Activated CD4-positive, alpha-beta T cell treated with anti-CD3 and anti-CD28 coated beads, Interleukin-2, Interleukin-4, amounts not matched to agents 100 ng/mL and 50 ng/mL, durations not matched to agents 16 hours and 8 hours (primary cell): ENCODE measurements at regions not wholly inside any gene's neighbourhood (a gene's known extent, or its start where the extent isn't known, plus 50 kb on each side); places are given as distances from the start of the nearest gene placed in this dataset.
"Not testable (repeated sequence)": the region's sequence is repeated elsewhere in the genome, so short reads cannot be mapped to it uniquely, and the experiment has no call there.

Source experiments
- DNase-seq: peaks from one replicate; pipeline ENCODE4 v3.0.0-alpha.2; 2020; ENCODE audit warnings: low spot score

DNA sequence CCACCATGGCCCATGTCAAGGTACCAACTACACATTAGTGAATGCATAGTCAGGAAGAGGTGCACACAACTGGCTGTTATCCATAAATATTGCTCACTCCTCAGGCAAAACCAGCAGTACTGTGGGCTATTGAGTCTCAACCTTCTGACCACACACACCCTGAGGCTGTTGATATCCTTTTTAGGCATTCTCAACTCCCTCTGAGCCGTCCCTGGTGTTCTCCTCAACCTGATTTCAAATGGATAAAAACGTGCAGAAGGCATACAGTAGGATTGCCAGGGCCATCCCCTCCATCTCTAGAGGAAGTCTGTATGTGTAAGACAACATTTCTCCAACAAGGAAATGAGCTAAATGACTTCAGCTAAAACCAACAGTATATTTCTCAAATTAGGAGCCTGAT is 98.7 kb upstream of the KLHL13 start:
- DNase-seq, result no peak

DNA sequence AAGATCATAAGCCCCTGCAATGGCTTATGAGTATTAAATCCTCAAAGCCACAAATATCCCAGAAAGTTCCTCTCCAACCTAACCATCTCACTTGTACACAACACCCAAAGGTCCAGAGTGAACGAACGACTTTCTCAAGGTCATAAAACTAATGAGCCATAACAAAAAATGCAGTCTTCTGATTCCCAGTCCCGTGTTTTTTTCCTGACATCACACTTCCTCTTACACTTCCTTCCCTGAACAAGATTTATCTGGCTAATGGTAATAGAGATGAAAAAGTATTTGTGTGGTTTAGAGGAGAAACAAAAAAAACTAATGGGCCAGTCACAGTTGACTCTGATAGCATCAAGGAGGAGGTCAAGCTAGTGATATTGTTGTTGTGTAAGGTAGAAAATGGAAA is 99.5 kb upstream of the KLHL13 start:
- DNase-seq, result no peak

DNA sequence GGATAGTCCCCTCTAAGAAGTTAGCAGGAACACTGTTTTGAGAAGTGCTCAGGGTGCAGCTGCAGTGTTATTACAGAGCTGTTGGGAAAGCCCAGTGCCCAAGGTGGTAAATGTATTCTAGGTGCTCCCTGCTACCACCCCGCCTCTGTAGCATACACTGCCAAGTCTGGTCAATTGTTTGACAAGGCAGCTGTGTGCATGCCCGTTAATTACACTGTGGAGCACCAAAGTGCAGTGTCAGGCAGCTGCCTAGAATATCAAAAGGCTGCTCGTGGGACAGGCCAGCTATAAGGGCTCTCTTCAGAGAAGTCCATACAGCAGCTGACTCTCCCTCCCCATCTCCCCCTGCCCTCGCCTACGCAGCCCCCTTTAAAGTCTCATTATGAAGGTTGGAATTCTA is 99.9 kb upstream of the KLHL13 start:
- no peak for DNase-seq

DNA sequence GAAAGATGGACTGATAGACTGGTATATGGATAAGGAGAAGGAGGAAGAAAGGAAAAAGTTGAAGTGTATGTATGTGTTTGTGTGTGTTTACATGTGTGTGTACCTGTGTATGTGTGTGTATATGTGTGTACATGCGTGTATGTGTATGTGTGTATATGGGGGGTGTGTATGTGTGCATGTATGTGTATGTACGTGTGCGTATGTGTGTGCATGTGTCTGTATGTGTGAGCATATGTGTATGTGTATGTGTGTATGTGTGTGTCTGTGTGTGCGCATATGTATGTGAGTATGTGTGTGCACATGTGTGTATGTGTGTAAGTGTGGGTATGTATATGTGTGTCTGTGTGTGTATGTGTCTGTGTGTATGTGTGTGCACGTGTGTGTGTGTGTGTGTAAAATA is 101.5 kb upstream of the KLHL13 start:
- no peak for DNase-seq

DNA sequence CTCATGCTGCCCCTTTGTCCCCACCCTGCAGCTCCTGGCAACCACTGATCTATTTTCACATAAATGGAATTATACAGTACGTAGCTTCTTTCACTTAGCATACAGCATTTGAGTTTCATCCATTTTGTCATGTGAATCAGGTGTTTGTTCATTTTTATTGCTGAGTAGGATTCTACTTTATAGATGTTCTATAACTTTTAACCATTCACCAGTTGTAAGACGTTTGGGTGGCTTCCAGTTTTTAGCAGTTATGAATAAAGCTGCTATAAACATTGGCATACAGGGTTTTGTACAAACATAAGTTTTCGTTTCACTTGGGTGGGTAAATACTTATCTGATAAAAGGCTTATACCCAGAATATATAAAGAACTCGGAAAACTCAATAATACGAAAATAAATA is 102.3 kb upstream of the KLHL13 start:
- no peak for DNase-seq

DNA sequence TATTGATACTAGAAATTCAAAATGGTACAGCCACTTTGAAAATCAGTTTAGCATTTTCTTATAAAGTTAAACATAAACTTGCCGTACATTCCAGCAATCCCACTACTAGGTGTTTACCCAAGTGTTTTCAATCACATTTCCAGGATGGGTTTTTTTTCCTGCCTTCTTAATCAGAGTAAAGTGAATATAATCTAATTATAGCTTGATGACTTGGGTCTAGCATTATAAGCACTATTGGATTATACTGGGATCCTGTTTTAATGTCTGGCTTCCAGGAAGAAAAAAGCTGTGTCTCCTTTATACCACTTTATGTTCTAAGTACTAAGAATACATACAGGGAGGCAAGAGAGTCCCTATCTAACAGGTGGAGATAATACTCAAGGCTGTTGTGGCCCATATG is 103.3 kb upstream of the KLHL13 start:
- no peak for DNase-seq

DNA sequence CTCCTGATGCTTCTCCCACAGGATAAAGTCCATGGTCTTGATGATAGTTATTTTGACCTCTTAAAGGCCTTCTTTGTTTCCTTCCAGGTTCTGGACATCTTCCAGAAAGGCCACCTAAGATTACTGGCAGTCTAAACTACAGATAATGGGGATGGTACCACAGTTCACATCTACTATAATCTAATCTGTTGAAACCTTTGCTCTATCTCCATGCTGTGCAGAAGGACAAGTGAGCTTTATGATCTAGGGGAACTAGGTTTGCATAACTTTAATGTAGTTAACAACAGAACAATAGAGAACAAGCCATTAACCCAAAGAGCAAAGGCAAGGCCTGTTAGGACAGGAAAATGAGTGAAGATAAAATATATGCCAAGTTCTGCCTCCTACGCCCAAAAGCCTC is 103.9 kb upstream of the KLHL13 start:
- no peak for DNase-seq

DNA sequence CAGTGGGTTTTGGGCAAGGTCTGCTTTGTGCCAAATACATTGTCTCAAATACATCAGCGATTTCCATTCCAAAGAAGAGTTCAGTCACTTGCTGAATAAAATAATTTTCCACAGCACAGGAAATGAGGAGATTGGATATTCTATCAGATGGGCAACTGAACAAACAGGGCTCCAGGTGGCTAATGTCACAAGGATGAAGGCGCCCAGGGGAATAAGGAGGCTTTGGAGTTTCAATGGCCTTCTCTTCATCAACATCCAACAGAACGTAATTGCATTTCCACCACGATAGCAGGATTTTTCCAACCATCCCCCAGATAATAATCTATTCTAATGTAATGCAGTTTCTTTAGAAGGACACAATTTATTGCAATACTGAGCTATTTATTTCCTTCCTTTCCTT is 104.7 kb upstream of the KLHL13 start:
- no peak for DNase-seq

DNA sequence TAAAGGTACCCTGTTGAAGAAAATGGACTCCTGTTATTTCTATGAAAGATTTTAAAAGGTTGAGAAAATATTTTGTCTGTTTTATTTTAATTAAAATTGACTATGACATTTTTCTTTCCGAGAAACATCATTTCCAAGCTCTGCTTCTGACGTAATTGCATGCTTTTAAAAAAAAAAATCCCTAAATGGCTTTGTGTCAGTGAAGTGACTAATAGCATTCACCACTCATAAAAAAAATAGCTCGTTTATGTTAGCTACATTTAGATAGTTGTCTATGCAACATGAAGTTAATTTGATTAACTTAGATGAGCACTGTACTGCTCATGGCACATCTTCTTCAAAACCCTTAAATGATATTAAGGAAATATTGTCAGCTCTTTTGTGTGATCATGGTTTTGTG is 105.1 kb upstream of the KLHL13 start:
- DNase-seq, result no peak

DNA sequence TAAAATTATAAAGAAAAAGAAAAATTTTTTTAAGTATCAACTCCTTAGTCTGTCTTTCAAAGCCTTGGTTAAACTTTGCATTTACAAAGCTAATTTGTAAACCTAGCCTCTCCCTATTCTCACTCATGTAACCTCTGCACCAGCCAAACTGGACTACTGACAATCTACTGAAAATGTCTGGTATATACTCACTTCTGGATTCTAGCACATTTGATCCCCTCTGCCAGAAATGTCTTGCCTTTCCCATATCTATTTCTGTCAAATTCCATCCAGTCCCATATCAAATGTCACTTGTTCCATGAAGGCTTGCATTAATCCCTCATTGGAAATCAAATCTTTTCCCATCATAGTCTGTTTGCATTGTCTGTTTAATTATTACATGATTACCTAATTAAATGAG is 105.8 kb upstream of the KLHL13 start:
- DNase-seq, result no peak

DNA sequence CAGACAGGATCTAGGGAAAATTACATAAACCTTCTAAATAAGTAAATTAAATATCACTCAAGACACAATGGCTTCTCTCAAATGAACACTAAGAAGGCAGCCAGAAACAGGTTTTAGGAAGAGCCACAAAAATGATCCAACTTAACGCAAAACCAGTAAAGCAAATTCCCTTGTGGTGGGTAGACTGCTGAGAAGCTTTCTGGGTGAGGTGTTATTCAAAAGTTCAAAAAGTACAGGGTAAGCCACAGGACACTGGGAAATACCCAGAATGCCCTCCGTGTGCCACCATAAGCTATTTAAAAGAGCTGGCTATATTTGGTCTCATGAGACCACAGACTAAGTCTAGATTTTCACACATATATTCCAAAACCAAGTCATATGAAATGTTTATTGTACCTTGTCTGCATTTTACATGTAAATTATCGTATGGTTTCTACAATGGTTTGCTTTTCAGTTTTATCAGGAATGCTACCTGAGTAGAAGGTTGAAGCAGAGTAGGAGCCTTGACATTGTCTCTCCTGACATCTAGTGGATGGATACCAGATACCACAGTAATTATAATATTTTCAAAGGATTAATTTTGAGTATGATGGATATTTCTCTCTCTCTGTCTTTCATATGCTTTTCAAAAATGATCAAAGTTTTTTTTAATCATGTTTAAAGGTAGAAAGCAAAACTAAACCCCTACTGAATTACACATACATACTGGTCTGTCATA is 109.3 kb upstream of the KLHL13 start:
- DNase-seq, result no peak

DNA sequence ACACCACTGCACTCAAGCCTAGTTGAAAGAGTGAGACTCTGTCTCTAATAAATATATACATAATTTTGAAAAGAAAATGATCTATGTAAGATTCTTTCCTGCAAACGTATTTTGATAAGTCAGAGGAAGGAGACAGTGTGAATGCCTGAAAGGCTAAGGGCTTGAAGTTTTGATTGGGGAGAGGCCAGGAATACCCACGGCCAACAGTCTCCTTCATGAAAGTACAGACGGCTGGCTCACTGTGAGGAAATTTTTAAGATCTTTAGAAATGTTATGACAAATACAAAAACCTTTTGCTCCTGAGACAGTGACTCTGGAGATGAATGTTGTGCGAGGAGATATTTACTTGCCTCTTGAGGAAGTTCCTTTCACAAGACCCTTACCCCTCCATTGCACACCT is 111.4 kb upstream of the KLHL13 start:
- no peak for DNase-seq

DNA sequence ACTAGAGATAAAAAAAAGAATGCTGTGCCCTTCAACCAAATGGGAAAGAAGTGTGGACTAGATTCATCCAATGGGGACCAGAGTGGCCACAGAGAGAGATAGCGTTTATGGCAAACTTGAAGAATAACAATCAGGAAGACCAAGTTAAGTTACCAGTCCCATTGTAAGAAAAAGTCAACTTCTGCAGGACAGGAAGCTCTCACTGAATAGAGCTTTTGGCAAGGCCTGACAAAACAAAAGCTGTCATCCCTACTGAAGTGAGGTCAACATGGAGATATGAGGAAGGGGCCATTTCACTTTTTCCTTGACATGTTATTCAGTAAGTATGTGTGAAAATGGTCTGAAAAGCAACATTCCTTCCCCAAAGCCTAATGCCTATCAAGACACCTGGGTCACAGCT is 111.8 kb upstream of the KLHL13 start:
- DNase-seq, result no peak

DNA sequence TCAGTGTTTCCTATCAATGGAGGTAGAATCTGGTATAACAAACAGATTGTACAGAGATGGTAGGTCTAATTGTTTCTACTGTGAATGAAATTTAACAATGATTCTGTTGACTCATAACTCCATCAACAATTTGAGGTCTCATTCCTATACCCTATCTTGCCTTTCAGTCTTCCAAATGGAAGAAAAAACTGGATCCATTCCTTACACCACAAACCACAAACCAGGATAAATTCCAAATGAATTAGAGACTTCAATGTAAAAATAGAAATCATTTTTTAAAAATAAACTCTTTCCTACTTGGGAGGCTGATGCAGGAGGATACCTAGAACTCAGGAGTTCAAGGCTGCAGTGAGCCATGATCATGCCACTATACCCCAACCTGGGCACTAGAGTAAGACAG is 114.4 kb upstream of the WDR44 start:
- no peak for DNase-seq

DNA sequence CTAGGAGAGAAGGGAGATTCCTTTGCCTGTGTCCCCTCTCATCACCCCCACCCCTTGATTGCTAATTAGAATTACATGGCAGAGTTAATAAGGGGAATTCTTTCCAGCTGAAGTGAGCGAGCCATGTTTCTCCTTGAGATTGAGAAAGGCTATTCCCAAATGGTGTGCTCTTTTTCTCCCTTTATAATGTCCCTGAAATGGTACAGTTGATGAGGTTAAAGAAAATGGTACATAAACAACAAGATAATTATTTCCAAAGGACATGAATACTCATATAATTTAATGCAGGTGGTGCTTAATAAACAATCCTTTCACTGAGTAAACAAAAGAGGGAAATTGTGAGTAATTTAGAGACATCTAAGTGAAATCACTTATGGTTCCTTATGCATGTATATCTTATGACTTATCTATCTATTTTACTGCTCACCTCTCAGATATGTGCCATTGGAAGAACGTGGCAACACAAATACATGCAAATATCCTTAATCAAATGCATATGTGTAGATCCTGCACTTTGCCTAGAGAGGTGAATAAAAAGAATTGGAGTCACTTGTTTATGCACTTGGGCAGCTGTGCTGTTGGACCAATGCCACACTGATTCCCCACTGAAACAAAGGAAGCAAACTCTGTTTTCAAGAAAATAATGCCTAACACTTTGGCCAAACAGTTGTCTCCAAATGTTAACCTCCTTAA is 106.6 kb upstream of the WDR44 start:
- no peak for DNase-seq

DNA sequence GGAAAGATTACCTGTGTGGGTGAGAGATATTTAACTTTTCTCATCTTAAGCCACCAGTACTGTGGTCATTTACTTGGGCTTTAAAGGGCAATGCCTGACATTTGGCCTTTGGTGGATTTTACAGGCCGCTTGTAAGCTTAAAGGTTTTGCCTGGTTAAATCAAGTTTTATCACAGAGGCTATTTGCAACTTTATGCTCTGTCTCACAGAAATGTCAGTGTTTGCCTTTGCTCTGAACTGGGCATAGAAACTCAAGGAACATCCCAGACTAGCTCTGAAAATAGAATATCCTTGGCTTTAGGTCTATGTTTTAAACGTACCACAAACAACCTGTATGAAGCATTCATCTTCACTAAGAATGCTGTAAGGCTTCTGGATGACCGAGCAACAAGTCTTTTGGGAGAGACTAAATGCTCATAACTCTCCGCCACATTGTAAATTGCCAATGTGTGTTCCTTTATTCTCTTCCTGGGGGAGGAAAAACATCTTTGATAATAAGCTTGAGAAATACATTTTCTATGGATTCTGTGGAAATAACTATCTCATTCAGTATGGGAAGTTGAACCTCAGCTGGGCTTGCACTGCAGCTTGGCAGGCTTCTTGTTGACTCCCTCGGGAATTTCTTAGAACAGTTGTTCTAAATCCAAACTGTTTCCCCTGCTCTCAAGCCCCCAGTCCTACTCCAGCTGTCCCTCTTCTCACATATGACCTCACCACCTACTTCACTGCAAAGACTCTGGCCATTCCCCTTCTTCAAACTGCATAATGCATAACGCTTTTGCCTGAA is 105.8 kb upstream of the WDR44 start:
- DNase-seq, result no peak

DNA sequence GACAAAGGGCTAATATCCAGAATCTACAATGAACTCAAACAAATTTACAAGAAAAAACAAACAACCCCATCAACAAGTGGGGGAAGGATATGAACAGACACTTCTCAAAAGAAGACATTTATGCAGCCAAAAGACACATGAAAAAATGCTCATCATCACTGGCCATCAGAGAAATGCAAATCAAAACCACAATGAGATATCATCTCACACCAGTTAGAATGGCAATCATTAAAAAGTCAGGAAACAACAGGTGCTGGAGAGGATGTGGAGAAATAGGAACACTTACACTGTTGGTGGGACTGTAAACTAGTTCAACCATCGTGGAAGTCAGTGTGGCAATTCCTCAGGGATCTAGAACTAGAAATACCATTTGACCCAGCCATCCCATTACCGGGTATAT is 98.9 kb upstream of the WDR44 start:
- DNase-seq, result not testable (repeated sequence)

DNA sequence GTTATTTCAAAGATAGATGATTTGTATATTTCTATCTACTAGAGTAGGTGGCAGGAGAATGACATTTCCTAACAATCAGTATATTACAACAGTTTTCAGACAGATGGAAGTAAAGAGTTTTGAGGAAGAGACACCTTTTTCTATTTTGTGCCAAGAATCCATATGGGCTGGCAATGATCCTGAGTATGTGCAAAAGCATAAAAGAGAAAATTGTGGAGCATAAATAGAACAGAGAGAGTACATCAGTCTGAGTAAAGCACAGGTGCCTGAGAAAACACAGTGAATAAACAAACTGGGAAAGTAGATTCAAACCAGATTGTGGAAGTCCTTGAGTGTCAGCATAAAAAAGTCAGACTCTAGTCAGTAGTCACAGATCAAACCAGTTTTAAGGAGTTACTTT is 96.8 kb upstream of the WDR44 start:
- DNase-seq, result no peak

DNA sequence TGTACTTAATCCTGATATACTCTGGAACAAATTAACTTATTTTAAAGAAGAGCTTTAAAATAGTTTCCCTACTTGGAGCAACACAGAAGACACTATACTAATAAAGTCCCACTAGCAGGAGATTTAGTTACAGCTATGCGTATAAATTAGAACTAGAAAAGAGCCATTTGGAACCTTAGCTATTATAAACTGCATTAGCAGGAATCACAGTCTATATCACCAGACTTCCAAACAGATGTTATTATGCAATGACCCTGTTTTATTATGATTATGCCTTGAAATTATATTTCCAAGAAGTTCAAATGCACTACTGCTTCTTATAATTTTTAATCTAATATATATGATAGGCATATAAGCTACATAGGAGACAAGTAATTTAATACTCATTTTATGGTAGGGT is 95.5 kb upstream of the WDR44 start:
- DNase-seq, result no peak

DNA sequence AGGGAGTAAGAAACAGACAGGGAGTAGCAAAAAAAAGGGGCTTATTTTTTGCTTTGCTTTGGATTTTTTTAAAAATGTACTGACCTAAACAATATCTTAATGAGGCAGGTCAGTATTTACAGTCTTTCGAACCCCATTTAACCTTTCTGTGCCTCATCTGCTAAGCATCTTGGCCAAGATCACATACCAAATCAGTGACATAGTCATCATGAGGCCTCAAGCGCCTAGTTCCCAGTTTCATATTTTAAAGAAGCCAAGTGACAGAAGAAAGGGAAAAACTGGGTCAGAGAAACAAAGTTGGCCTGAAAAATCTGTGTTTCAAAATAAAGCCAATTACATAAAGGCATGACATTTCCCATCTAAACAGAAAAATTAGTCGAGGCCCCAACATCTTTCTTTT is 94.6 kb upstream of the WDR44 start:
- DNase-seq, result no peak

DNA sequence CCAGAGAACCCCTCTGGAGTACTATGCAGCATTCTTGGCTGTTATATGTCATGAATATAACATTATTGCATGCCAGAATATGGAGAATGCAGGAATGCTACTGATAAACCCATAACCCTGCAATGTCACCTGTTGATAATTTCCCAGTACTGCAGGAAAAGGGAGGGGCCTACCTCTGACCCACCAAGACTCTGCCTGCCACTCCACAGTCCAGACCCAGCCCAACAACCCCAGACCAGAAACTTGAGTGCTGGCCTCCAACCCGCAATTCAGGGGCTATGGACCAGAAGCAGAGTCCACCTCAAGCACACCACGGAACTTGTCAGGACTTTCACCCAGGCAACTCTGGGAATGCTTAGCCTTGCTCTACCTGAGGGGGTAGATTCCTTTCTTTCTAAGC is 92.9 kb upstream of the WDR44 start:
- DNase-seq, result no peak

DNA sequence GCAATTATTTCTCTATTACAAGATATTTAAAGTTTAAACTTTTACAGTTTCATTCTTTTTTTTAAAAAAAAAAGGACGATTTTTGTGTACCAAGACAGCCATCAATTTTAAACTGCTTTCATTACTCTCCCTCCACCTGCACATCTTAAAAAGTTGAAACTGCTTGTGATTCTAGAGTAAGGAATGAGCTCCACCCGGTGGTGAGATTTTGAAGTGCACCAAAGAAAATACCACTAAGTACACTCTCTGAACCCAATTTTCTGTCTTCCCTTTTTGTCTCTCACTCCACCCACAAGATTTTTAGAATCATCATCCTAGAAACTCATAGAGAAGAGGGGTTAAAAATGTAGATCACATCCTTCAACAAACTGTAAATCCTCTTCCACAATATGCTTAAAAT is 91.3 kb upstream of the WDR44 start:
- DNase-seq, result peak; percentile 27

DNA sequence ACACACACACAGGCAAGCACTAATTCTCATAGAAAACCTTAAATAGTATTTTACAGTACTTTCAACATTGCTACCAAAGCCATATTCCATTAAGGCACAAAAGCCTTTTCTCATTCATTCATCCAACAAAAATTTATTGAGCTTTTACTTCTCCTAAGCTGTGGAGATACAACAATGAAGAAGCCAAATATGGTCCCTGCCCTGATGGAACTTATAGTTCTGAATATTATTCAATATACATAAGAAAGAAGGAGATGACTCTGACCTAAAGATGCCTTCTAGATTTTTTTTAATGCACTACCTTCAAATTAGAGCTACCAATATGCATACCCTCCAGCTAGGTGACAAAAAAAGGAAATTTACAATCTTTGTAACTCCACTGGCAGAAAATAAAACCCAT is 90.0 kb upstream of the WDR44 start:
- no peak for DNase-seq
